Tibial nerve (tissue), 4 donors: ENCODE measurements at regions not wholly inside any gene's neighbourhood (a gene's known extent, or its start where the extent isn't known, plus 50 kb on each side); places are given as distances from the start of the nearest gene placed in this dataset.

Source experiments
- CTCF ChIP-seq, 5 experiments: fragments of 200-600 bp in 3 of 5; fragments of 450-650 bp in 2 of 5; sonication (generic) in 3 of 5; IDR thresholded peaks; one replicate each; pipeline ENCODE4 v1.5.1; 2016 to 2019; ENCODE audit warnings: antibody characterized with exemption in 5 of 5, mild to moderate bottlenecking in 3 of 5, moderate library complexity in 2 of 5
- EP300 ChIP-seq, 2 donors: sonication (generic); formaldehyde crosslinking; IDR thresholded peaks; one replicate each; pipeline ENCODE4 v1.6.1; 2017; ENCODE audit warnings: antibody characterized with exemption in 2 of 2, mild to moderate bottlenecking in 1 of 2
- POLR2A ChIP-seq, 2 donors: fragments of 450-650 bp; IDR thresholded peaks; one replicate each; pipeline ENCODE4 v1.6.1; 2017; ENCODE audit warnings: antibody characterized with exemption in 2 of 2, mild to moderate bottlenecking in 2 of 2, moderate library complexity in 2 of 2

- TF ChIP-seq CTCF (IDR thresholded peaks at IDR 0.05) = no peak
- no peak for TF ChIP-seq POLR2A (IDR thresholded peaks at IDR 0.05)
- TF ChIP-seq EP300 (IDR thresholded peaks at IDR 0.05) = no peak
These were observed 469.4 kb downstream of the FOXG1 start for GRCh38 chr14:29235991-29236390.
